Duodenal mucosa (tissue), 2 donors: ENCODE measurements at regions not wholly inside any gene's neighbourhood (a gene's known extent, or its start where the extent isn't known, plus 50 kb on each side); places are given as distances from the start of the nearest gene placed in this dataset.

Source experiments
- H3K27ac ChIP-seq: one replicate; pipeline ENCODE4 v1.7.0; 2013; ENCODE audit warnings: low read depth, low read length
- H3K27me3 ChIP-seq, 2 donors: one replicate each; pipeline ENCODE4 v1.7.0; 2013; ENCODE audit warnings: low read length in 2 of 2, control low read depth in 1 of 2; ENCODE audit not compliant: insufficient read depth in 2 of 2, control insufficient read depth in 1 of 2
- H3K36me3 ChIP-seq, 2 donors: one replicate each; pipeline ENCODE4 v1.7.0; 2013; ENCODE audit warnings: low read length in 2 of 2, control low read depth in 1 of 2; ENCODE audit not compliant: insufficient read depth in 2 of 2, control insufficient read depth in 1 of 2
- H3K4me1 ChIP-seq, 2 donors: one replicate each; pipeline ENCODE4 v1.7.0; 2013; ENCODE audit warnings: low read length in 2 of 2, control low read depth in 1 of 2; ENCODE audit not compliant: insufficient read depth in 2 of 2, control insufficient read depth in 1 of 2
- H3K4me3 ChIP-seq, 2 donors: one replicate each; pipeline ENCODE4 v1.7.0; 2013; ENCODE audit warnings: low read length in 2 of 2, low read depth in 1 of 2
- H3K9ac ChIP-seq, 2 donors: one replicate each; pipeline ENCODE4 v1.7.0; 2013; ENCODE audit warnings: low read length in 2 of 2, low read depth in 1 of 2
- H3K9me3 ChIP-seq, 2 donors: one replicate each; pipeline ENCODE4 v1.7.0; 2013; ENCODE audit warnings: low read length in 2 of 2, control low read depth in 1 of 2; ENCODE audit not compliant: control insufficient read depth in 1 of 2

GRCh38 chr16:86643671-86644070 is 65.3 kb downstream of the FOXL1 start:
- Histone ChIP-seq H3K27me3 (peaks cover 0 to 4% of the 10 kb centered on the region in 2 donors), H3K9me3 (no peaks in the 10 kb centered on the region), H3K27ac (no peak overlapping the region), H3K4me1 (no peaks in the 10 kb centered on the region), H3K36me3 (no peaks in the 10 kb centered on the region), H3K9ac (no peak overlapping the region), H3K4me3 (no peak overlapping the region)

DNA sequence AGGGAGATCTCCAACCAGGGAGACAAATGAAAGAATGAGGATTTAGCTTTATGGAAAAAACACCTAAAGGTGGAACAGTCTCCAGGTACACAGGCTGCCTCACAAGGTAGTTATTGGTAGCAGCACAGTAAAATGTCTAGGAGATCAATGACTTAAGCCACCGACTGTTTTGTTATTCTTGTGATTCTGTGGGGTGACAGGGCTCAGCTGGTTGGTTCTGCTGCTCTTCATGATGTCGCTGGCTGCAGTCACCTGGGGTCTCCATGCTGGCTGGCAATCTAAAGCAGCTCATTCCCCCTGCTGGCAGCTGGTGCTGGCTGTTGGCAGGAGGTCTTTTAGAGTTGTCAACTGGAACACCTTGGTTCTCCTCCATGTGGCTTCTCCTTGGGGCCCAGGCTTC is 69.2 kb downstream of the FOXL1 start:
- H3K4me1 ChIP-seq: no peaks in the 10 kb centered on the region
- H3K4me3 ChIP-seq: no peak overlapping the region
- H3K9ac ChIP-seq: no peak overlapping the region
- H3K27me3 ChIP-seq: peaks cover 0 to 4% of the 10 kb centered on the region in 2 donors
- no peaks in the 10 kb centered on the region for H3K36me3 ChIP-seq
- H3K27ac ChIP-seq: no peak overlapping the region
- no peaks in the 10 kb centered on the region for H3K9me3 ChIP-seq

GRCh38 chr16:86649875-86650274 is 71.5 kb downstream of the FOXL1 start:
- Histone ChIP-seq H3K27ac (no peak overlapping the region), H3K9ac (no peak overlapping the region), H3K9me3 (no peaks in the 10 kb centered on the region), H3K36me3 (no peaks in the 10 kb centered on the region), H3K27me3 (peaks cover 0 to 4% of the 10 kb centered on the region in 2 donors), H3K4me3 (no peak overlapping the region), H3K4me1 (no peaks in the 10 kb centered on the region)

DNA sequence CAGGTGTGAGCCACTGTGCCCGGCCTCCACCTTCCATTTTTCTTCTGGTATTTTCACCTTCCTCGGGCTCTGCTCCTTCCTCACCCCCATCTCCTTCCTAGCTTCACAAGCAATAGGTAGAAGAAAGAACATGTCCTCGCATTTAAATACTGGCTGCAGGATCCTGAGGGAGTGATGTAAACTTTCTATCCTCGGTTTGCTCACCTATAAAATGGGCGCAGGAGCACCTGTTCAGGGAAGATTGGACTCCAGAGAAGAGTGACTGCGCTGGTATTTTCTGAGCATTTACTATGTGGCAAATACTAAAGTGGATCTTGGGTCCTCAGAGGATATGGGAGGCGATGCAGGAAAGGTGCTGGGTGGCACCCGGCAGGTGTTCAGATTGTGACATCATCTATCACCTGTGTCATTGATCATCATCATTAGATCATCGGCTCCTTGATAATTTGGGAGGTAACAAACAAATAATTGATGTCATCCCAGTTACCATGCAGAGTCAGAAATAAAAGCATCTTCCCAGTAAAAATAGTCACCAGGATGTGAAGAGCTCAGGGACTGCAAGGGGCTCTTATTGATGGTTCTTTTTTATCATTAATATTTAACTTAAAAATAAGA is 72.8 kb downstream of the FOXL1 start:
- Histone ChIP-seq H3K4me3 (no peak overlapping the region), H3K9me3 (no peaks in the 10 kb centered on the region), H3K27me3 (peaks cover 0 to 4% of the 10 kb centered on the region in 2 donors), H3K4me1 (no peaks in the 10 kb centered on the region), H3K9ac (no peak overlapping the region), H3K36me3 (no peaks in the 10 kb centered on the region), H3K27ac (no peak overlapping the region)

DNA sequence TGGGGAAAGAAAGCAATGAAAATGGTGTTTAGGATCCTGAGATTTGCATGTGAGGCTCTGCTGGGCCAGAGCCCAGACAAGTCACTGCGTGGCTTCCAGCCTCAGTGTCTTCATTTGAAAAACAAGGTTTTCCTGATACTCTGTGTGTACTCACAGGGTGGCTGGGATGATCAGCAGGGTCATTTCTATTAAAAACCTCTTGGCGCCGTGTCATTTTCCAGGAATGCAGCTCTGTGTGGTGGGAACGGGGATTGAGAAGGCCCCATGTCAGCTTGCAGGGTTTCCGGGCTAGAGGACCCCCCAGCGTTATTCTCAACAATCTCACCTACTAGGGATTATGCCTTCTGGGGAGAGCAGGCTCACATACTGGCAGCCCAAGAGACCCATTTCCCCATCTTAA is 73.5 kb downstream of the FOXL1 start:
- Histone ChIP-seq H3K9ac (no peak overlapping the region), H3K9me3 (no peaks in the 10 kb centered on the region), H3K4me3 (no peak overlapping the region), H3K27ac (no peak overlapping the region), H3K36me3 (no peaks in the 10 kb centered on the region), H3K4me1 (no peaks in the 10 kb centered on the region), H3K27me3 (no peaks in the 10 kb centered on the region)

DNA sequence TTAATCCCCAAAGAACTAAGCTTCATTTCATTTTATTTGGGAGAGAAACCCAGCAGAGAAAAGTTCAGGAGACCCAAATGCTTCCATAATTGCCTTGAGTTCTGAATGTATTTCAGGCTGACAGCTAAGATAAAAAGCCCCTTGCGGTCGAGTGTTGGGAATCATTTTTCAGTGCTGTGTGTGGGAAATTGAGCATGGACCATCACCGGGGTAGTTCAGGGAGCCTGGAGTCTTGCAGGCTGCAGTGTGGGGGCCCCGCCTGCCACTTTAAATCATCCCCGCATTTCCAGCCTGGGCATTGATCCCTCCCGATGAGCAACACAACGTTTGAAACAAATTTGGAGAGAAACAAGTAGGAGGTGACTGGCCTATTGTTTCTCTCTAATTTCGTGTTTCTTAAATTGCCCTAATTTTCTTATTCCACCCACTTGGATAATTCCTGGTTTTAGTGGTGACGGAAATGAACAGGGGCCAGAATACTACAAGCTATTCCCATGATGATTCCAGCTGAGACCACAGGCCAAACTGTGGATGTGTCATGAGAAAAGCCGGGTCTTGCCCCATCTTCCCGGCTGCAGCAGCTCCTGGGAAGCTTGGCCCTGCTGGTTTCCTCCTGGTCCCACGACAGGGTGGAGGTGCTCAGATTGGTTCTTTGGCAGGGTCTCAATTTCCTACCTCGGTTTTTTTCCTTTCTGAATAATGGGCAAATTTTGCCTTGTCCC is 75.1 kb downstream of the FOXL1 start:
- Histone ChIP-seq H3K9me3 (no peaks in the 10 kb centered on the region), H3K4me3 (no peak overlapping the region), H3K27ac (no peak overlapping the region), H3K9ac (no peak overlapping the region), H3K27me3 (no peaks in the 10 kb centered on the region), H3K36me3 (no peaks in the 10 kb centered on the region), H3K4me1 (no peaks in the 10 kb centered on the region)

GRCh38 chr16:86657972-86658371 is 79.6 kb downstream of the FOXL1 start:
- Histone ChIP-seq H3K4me1 (no peaks in the 10 kb centered on the region), H3K27ac (no peak overlapping the region), H3K27me3 (no peaks in the 10 kb centered on the region), H3K9ac (no peak overlapping the region), H3K9me3 (no peaks in the 10 kb centered on the region), H3K4me3 (no peak overlapping the region), H3K36me3 (no peaks in the 10 kb centered on the region)

- no peak overlapping the region for H3K9ac ChIP-seq
- no peaks in the 10 kb centered on the region for H3K9me3 ChIP-seq
- H3K36me3 ChIP-seq: no peaks in the 10 kb centered on the region
- no peaks in the 10 kb centered on the region for H3K27me3 ChIP-seq
- H3K4me1 ChIP-seq: peaks cover 15 to 20% of the 10 kb centered on the region in 2 donors
- H3K4me3 ChIP-seq: no peak overlapping the region
- H3K27ac ChIP-seq: no peak overlapping the region
Measured at GRCh38 chr16:86660623-86661022, 82.3 kb downstream of the FOXL1 start.

DNA sequence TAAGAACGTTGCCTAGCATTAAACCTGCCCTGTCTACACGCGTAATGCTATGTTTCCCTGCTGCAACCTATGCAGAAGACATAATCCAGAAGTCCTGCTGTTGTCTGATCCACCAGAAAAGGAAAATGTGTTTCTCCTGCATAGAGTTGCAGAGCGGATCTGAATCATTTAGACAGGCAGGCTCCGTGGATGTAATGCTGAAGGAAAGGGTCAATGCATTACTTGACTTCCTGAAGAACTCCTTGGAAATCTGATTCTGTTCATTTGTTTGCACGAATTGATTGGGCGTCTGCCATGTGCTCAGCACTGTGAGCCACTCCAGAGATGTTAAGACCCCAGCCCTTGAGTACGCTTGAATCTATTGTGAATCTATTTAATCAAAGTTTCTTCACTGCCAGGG is 83.4 kb downstream of the FOXL1 start:
- no peaks in the 10 kb centered on the region for H3K9me3 ChIP-seq
- no peaks in the 10 kb centered on the region for H3K27me3 ChIP-seq
- no peak overlapping the region for H3K4me3 ChIP-seq
- no peak overlapping the region for H3K27ac ChIP-seq
- H3K4me1 ChIP-seq: peaks cover 15 to 20% of the 10 kb centered on the region in 2 donors
- H3K9ac ChIP-seq: no peak overlapping the region
- H3K36me3 ChIP-seq: no peaks in the 10 kb centered on the region

GRCh38 chr16:86662195-86662594 is 83.8 kb downstream of the FOXL1 start:
- no peak overlapping the region for H3K27ac ChIP-seq
- no peaks in the 10 kb centered on the region for H3K36me3 ChIP-seq
- H3K4me1 ChIP-seq: peaks cover 15 to 20% of the 10 kb centered on the region in 2 donors
- H3K27me3 ChIP-seq: no peaks in the 10 kb centered on the region
- no peaks in the 10 kb centered on the region for H3K9me3 ChIP-seq
- no peak overlapping the region for H3K4me3 ChIP-seq
- no peak overlapping the region for H3K9ac ChIP-seq
